ENCODE measurements at regions not wholly inside any gene's neighbourhood (a gene's known extent, or its start where the extent isn't known, plus 50 kb on each side); places are given as distances from the start of the nearest gene placed in this dataset.

- intact Hi-C loops (cut with DNase I): no loop called here
- TF ChIP-seq, protein P1, sequence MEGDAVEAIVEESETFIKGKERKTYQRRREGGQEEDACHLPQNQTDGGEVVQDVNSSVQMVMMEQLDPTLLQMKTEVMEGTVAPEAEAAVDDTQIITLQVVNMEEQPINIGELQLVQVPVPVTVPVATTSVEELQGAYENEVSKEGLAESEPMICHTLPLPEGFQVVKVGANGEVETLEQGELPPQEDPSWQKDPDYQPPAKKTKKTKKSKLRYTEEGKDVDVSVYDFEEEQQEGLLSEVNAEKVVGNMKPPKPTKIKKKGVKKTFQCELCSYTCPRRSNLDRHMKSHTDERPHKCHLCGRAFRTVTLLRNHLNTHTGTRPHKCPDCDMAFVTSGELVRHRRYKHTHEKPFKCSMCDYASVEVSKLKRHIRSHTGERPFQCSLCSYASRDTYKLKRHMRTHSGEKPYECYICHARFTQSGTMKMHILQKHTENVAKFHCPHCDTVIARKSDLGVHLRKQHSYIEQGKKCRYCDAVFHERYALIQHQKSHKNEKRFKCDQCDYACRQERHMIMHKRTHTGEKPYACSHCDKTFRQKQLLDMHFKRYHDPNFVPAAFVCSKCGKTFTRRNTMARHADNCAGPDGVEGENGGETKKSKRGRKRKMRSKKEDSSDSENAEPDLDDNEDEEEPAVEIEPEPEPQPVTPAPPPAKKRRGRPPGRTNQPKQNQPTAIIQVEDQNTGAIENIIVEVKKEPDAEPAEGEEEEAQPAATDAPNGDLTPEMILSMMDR (IDR thresholded peaks at IDR 0.05): no peak
- TF ChIP-seq EP300 (IDR thresholded peaks at IDR 0.05) (no peak), POLR2A (IDR thresholded peaks at IDR 0.05) (no peak)
- WGBS, 3 donors: 88 to 91% (median 90%) methylated on average over 3 of the region's 3 CpGs
- no peak for DNase-seq
- Histone ChIP-seq H3K9me3 (no peaks in the 10 kb centered on the region), H3K27ac (no peak overlapping the region), H3K36me3 (no peaks in the 10 kb centered on the region), H3K4me1 (ENCODE audit: insufficient read depth) (no peaks in the 10 kb centered on the region), H3K4me3 (no peak overlapping the region), H3K27me3 (no peaks in the 10 kb centered on the region)
Observed at GRCh38 chr10:117778241-117778640, 235.7 kb downstream of the EMX2 start.

DNA sequence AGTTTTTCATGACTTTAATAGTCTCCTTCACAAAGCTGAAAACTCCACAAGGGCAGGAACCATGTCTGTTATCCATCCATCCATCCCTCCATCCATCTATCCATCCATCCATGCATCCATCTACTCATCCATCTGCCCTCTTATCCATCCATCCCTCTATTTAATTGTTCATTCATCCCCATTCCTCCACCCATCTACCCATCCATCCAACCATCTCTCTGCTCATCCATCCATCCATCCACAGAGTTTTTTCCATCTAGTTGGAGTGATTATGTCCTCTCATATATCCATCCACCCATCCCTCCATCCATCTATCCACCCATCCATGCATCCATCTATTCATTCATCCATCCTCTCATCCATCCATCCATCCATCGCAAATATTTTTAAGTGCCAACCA is 237.9 kb downstream of the EMX2 start:
- 96 to 98% (median 97%) methylated on average over 1 of the region's 1 CpG for WGBS, 3 donors
- H3K9me3 ChIP-seq: no peaks in the 10 kb centered on the region
- intact Hi-C loops (cut with DNase I): no loop called here
- TF ChIP-seq POLR2A (IDR thresholded peaks at IDR 0.05) (no peak), EP300 (IDR thresholded peaks at IDR 0.05) (no peak)
- TF ChIP-seq, protein P1 (IDR thresholded peaks at IDR 0.05): no peak
- no peaks in the 10 kb centered on the region for H3K4me1 ChIP-seq (ENCODE audit: insufficient read depth)
- H3K27ac ChIP-seq: no peak overlapping the region
- no peak for DNase-seq
- H3K4me3 ChIP-seq: no peak overlapping the region
- H3K27me3 ChIP-seq: no peaks in the 10 kb centered on the region
- H3K36me3 ChIP-seq: no peaks in the 10 kb centered on the region

- H3K27ac ChIP-seq: no peak overlapping the region
- H3K4me3 ChIP-seq: no peak overlapping the region
- WGBS, 3 donors: 86 to 88% (median 86%) methylated on average over 7 of the region's 7 CpGs
- intact Hi-C loops (cut with DNase I): no loop called here
- H3K36me3 ChIP-seq: no peaks in the 10 kb centered on the region
- DNase-seq: no peak
- no peaks in the 10 kb centered on the region for H3K4me1 ChIP-seq (ENCODE audit: insufficient read depth)
- H3K27me3 ChIP-seq: no peaks in the 10 kb centered on the region
- TF ChIP-seq EP300 (IDR thresholded peaks at IDR 0.05): no peak
- TF ChIP-seq POLR2A (IDR thresholded peaks at IDR 0.05): no peak
- H3K9me3 ChIP-seq: no peaks in the 10 kb centered on the region
Observed at GRCh38 chr10:117781216-117781831, 238.8 kb downstream of the EMX2 start.

DNA sequence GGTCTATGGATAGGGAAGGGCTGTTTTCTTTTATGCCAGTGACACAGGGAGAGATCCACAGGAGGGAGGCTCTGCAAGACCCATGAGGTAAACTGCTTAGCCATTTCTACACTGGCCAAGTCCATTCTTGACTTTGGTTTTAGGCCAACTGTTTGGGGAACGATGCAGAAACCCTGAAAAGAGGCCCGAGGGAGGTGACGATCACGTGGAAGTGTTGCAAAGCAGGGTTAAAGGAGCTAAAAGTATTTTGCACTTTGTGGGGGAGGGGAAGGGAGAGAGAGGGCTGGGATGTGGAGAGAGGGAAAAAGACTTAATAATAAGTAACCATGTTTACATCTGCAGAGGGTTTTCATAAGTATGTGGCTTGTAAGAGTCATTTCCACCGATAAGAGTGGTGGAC is 239.7 kb downstream of the EMX2 start:
- WGBS, 3 donors: 6 to 21% (median 8%) methylated on average over 5 of the region's 5 CpGs
- no peaks in the 10 kb centered on the region for H3K27me3 ChIP-seq
- no peak overlapping the region for H3K27ac ChIP-seq
- TF ChIP-seq, protein P1 (IDR thresholded peaks at IDR 0.05): no peak
- TF ChIP-seq POLR2A (IDR thresholded peaks at IDR 0.05) (no peak), EP300 (IDR thresholded peaks at IDR 0.05) (no peak)
- no peaks in the 10 kb centered on the region for H3K9me3 ChIP-seq
- no peak overlapping the region for H3K4me3 ChIP-seq
- DNase-seq: no peak
- no peaks in the 10 kb centered on the region for H3K4me1 ChIP-seq (ENCODE audit: insufficient read depth)
- intact Hi-C loops (cut with DNase I): no loop called here
- no peaks in the 10 kb centered on the region for H3K36me3 ChIP-seq

GRCh38 chr10:117783698-117784395 is 241.3 kb downstream of the EMX2 start:
- Histone ChIP-seq H3K36me3 (no peaks in the 10 kb centered on the region), H3K27me3 (no peaks in the 10 kb centered on the region), H3K27ac (no peak overlapping the region), H3K4me3 (no peak overlapping the region), H3K4me1 (ENCODE audit: insufficient read depth) (no peaks in the 10 kb centered on the region), H3K9me3 (no peaks in the 10 kb centered on the region)
- no peak for DNase-seq
- intact Hi-C loops (cut with DNase I): no loop called here
- TF ChIP-seq EP300 (IDR thresholded peaks at IDR 0.05) (no peak), POLR2A (IDR thresholded peaks at IDR 0.05) (no peak)
- TF ChIP-seq, protein P1 (IDR thresholded peaks at IDR 0.05): no peak
- 92 to 93% (median 93%) methylated on average over 14 of the region's 14 CpGs for WGBS, 3 donors
